HepG2 (cell line): ENCODE measurements at regions not wholly inside any gene's neighbourhood (a gene's known extent, or its start where the extent isn't known, plus 50 kb on each side); places are given as distances from the start of the nearest gene placed in this dataset.

Experiments
- ATAC-seq: fragments of 200-7000 bp; cut with Tn5 transposase; 3 replicates; pipeline ENCODE4 v1.9.1; 2020; ENCODE audit warnings: mild to moderate bottlenecking, moderate library complexity
- BruUV-seq: library from RNA; stranded (reverse); fragments of 400-500 nt; replicated peaks from 2 replicates; lab custom pipeline; 2021; lab: Mats Ljungman, UMichigan
- CTCF ChIA-PET: fragments of 300-600 bp; formaldehyde crosslinking; extraction: SDS; loops from one replicate; lab custom pipeline; 2021; ENCODE audit warnings: low total read pairs, inconsistent platforms, low intra/inter-chr PET ratio; lab: Yijun Ruan, JAX
- POLR2A ChIA-PET: fragments of 350-600 bp; sonication (Branson Sonifier 250); formaldehyde crosslinking; loops from one replicate; lab custom pipeline; 2020; ENCODE audit warnings: antibody characterized with exemption, inconsistent platforms; lab: Yijun Ruan, JAX
- DNase-seq: peaks from one replicate; pipeline ENCODE4 v3.0.0-alpha.2; 2015; ENCODE audit warnings: low spot score
- FAIRE-seq: peaks from 3 replicates; lab custom pipeline; 2011; peaks lifted over from hg19 to GRCh38; lab: Jason Lieb, UNC
- H2AFZ ChIP-seq: one replicate; pipeline ENCODE4 v1.6.1; 2011; ENCODE audit warnings: low read length, inconsistent platforms
- H3K27ac ChIP-seq: fragments of 300-600 bp; 3 replicates; pipeline ENCODE4 v1.8.0; 2011; ENCODE audit warnings: mixed run types, mild to moderate bottlenecking, mixed read lengths, low read length, inconsistent platforms; ENCODE audit not compliant: insufficient read depth; ENCODE audit errors: extremely low read length
- H3K27me3 ChIP-seq, 2 experiments: fragments of 200-600 bp in 1 of 2; 2 replicates in 1 of 2; 3 replicates in 1 of 2; pipeline versions ENCODE4 v1.6.0 to v1.8.0; 2011; ENCODE audit warnings: low read length in 2 of 2, mild to moderate bottlenecking in 2 of 2, moderate library complexity in 2 of 2, inconsistent platforms in 1 of 2; ENCODE audit not compliant: insufficient read depth in 2 of 2, control insufficient read depth in 1 of 2
- H3K36me3 ChIP-seq, 2 experiments: fragments of 200-600 bp in 1 of 2; replicated peaks in 1 of 2; 2 replicates in 1 of 2; 3 replicates in 1 of 2; pipeline versions ENCODE4 v1.5.1 to v1.8.0; 2011; ENCODE audit warnings: low read length in 2 of 2, inconsistent platforms in 1 of 2; ENCODE audit not compliant: insufficient read depth in 2 of 2, control insufficient read depth in 1 of 2
- H3K4me1 ChIP-seq: 2 replicates; pipeline ENCODE4 v1.5.1; 2012; ENCODE audit warnings: low read length, inconsistent platforms; ENCODE audit not compliant: insufficient read depth
- H3K4me2 ChIP-seq: 2 replicates; pipeline ENCODE4 v1.6.0; 2011; ENCODE audit warnings: low read depth, low read length, inconsistent platforms
- H3K4me3 ChIP-seq, 3 experiments: fragments of 200-600 bp in 1 of 3; sonication (generic), shearing (Covaris generic) in 1 of 3; replicated peaks in 1 of 3; 2 replicates each; pipeline ENCODE4 v1.5.1; 2011 to 2016; ENCODE audit warnings: low read length in 3 of 3, inconsistent platforms in 2 of 3, low read depth in 2 of 3, mild to moderate bottlenecking in 2 of 3, control low read depth in 1 of 3, mixed read lengths in 1 of 3; ENCODE audit not compliant: insufficient read depth in 1 of 3
- H3K79me2 ChIP-seq: one replicate; pipeline ENCODE4 v1.6.1; 2011; ENCODE audit warnings: low read length, inconsistent platforms; ENCODE audit not compliant: insufficient read depth
- H3K9ac ChIP-seq: 2 replicates; pipeline ENCODE4 v1.6.0; 2011; ENCODE audit warnings: mild to moderate bottlenecking, low read depth, low read length, inconsistent platforms; ENCODE audit not compliant: insufficient read depth
- H3K9me3 ChIP-seq: 2 replicates; pipeline ENCODE4 v1.5.1; 2012; ENCODE audit warnings: mild to moderate bottlenecking, low read length
- H4K20me1 ChIP-seq: 2 replicates; pipeline ENCODE4 v1.6.0; 2011; ENCODE audit warnings: inconsistent platforms, mild to moderate bottlenecking, low read length, moderate library complexity; ENCODE audit not compliant: insufficient read depth
- BCL6 ChIP-seq: IDR thresholded peaks from 2 replicates; pipeline ENCODE4 v1.6.1; 2016; ENCODE audit warnings: missing genetic modification reagents, missing compliant biosample characterization
- FOXO4 ChIP-seq: sonication (generic); formaldehyde crosslinking; conservative IDR thresholded peaks from 2 replicates; pipeline ENCODE4 v1.8.1; 2023; ENCODE audit warnings: missing genetic modification reagents
- GABPB1 ChIP-seq: IDR thresholded peaks from 2 replicates; pipeline ENCODE4 v1.6.1; 2016; ENCODE audit warnings: mild to moderate bottlenecking, missing genetic modification reagents, moderate library complexity, missing compliant biosample characterization
- HMGXB4 ChIP-seq, 2 experiments: sonication (generic) in 1 of 2; formaldehyde crosslinking in 1 of 2; IDR thresholded peaks; 2 replicates each; pipeline versions ENCODE4 v1.4.0 to v1.6.1; 2018 to 2020; ENCODE audit warnings: missing genetic modification reagents in 2 of 2, borderline replicate concordance in 1 of 2, low read depth in 1 of 2, mild to moderate bottlenecking in 1 of 2, missing biosample characterization in 1 of 2
- PAWR ChIP-seq: sonication (generic); formaldehyde crosslinking; IDR thresholded peaks from 2 replicates; pipeline ENCODE4 v1.4.0; 2020; ENCODE audit warnings: missing genetic modification reagents, mild to moderate bottlenecking, borderline replicate concordance
- POLR2AphosphoS2 ChIP-seq: IDR thresholded peaks from 2 replicates; pipeline ENCODE4 v1.6.1; 2011; ENCODE audit warnings: low read depth, low read length, improper control_type of control experiment
- SAFB2 ChIP-seq: sonication (generic); formaldehyde crosslinking; IDR thresholded peaks from 2 replicates; pipeline ENCODE4 v1.5.1; 2020; ENCODE audit warnings: missing genetic modification reagents, low read depth, mild to moderate bottlenecking, borderline replicate concordance
- SP140L ChIP-seq: sonication (generic); formaldehyde crosslinking; IDR thresholded peaks from 2 replicates; pipeline ENCODE4 v1.4.0; 2020; ENCODE audit warnings: missing genetic modification reagents, borderline replicate concordance
- ZBTB4 ChIP-seq: sonication (generic); formaldehyde crosslinking; IDR thresholded peaks from 2 replicates; pipeline ENCODE4 v1.4.0; 2020; ENCODE audit warnings: missing genetic modification reagents, mild to moderate bottlenecking, borderline replicate concordance
- ZNF335 ChIP-seq: sonication (generic); formaldehyde crosslinking; IDR thresholded peaks from 2 replicates; pipeline ENCODE4 v1.4.0; 2020; ENCODE audit warnings: missing genetic modification reagents
- ZNF570 ChIP-seq: sonication (generic); formaldehyde crosslinking; IDR thresholded peaks from 2 replicates; pipeline ENCODE4 v1.4.0; 2020; ENCODE audit warnings: mild to moderate bottlenecking, missing genetic modification reagents, borderline replicate concordance
- ZNF792 ChIP-seq: IDR thresholded peaks from 2 replicates; pipeline ENCODE4 v1.6.1; 2016
- WGBS: methylation state at CpG from one replicate; pipeline ENCODE4 v1.1.6; 2017; ENCODE audit warnings: low lambda C conversion rate; 5-methylcytosine and 5-hydroxymethylcytosine counted together
- in situ Hi-C: cut with HindIII; loops from 2 replicates; pipeline ENCODE4 v1.10.0; 2017; ENCODE audit warnings: low pct_unique_long_range_greater_than_20kb; ENCODE audit not compliant: extremely low pct_ligation_motif_present
- intact Hi-C: fragments of 100-400 bp; cut with micrococcal nuclease; formaldehyde crosslinking; loops from one replicate; pipeline ENCODE4 v1.10.0; 2022; ENCODE audit not compliant: unreplicated experiment

- no peaks in the 10 kb centered on the region for H4K20me1 ChIP-seq
- TF ChIP-seq PAWR (no peak), BCL6 (CRISPR knock-in tag) (no peak), SAFB2 (CRISPR knock-in tag) (no peak), SP140L (no peak), ZNF570 (CRISPR knock-in tag) (no peak), ZBTB4 (CRISPR knock-in tag) (no peak), GABPB1 (CRISPR knock-in tag) (no peak), POLR2AphosphoS2 (no peak), HMGXB4 (CRISPR knock-in tag; IDR thresholded peaks at IDR 0.05; ENCODE audit: borderline replicate concordance in 1 of 2, low read depth in 1 of 2) (no peak), ZNF335 (no peak), ZNF792 (CRISPR knock-in tag) (no peak), FOXO4 (CRISPR knock-in tag) (no peak)
- TF ChIP-seq, all 625 proteins: peak for 0
- intact Hi-C loops (no loop called here), in situ Hi-C loops (no loop called here)
- H3K9ac ChIP-seq, result no peak overlapping the region
- no peak overlapping the region for H3K27ac ChIP-seq
- no peaks in the 10 kb centered on the region for H3K9me3 ChIP-seq
- DNase-seq (no peak), FAIRE-seq (no peak), ATAC-seq (no peak)
- no TSS peak for BruUV-seq
- H3K36me3 ChIP-seq, result no peaks in the 10 kb centered on the region
- no peak overlapping the region for H2AFZ ChIP-seq
- H3K4me1 ChIP-seq, result no peaks in the 10 kb centered on the region
- 5% methylated on average over 3 of the region's 3 CpGs for WGBS
- no peak overlapping the region for H3K4me2 ChIP-seq
- ChIA-PET CTCF (no interaction called here), POLR2A (no interaction called here)
- H3K79me2 ChIP-seq, result no peaks in the 10 kb centered on the region
- peaks cover 0 to 11% of the 10 kb centered on the region in 2 experiments; a peak in 1 of 5 replicates for H3K27me3 ChIP-seq
- H3K4me3 ChIP-seq, result no peak overlapping the region
These were observed 544.4 kb downstream of the MIAT start for GRCh38 chr22:27201741-27202140.
